ENCODE measurements at regions not wholly inside any gene's neighbourhood (a gene's known extent, or its start where the extent isn't known, plus 50 kb on each side); places are given as distances from the start of the nearest gene placed in this dataset.
A peak's percentile ranks its signal among the peaks of the same experiment; 100 is the strongest.
"Not testable (repeated sequence)": the region's sequence is repeated elsewhere in the genome, so short reads cannot be mapped to it uniquely, and the experiment has no call there.

- DNase-seq (ENCODE audit: low read depth) = no peak
Measured at GRCh38 chr10:5268743-5269142, 72.1 kb downstream of the AKR1C4 start.

GRCh38 chr10:5269791-5270190, 73.2 kb downstream of the AKR1C4 start:
- DNase-seq (ENCODE audit: low read depth) = no peak

GRCh38 chr10:5271526-5271925, 74.9 kb downstream of the AKR1C4 start:
- no peak for DNase-seq (ENCODE audit: low read depth)

- no peak for DNase-seq (ENCODE audit: low read depth)
Measured at GRCh38 chr10:5272065-5272803, 75.6 kb downstream of the AKR1C4 start.

- no peak for DNase-seq (ENCODE audit: low read depth)
Measured at GRCh38 chr10:5274795-5275194, 78.2 kb downstream of the AKR1C4 start.

GRCh38 chr10:5281356-5281755, 83.4 kb upstream of the UCN3 start:
- DNase-seq (ENCODE audit: low read depth) = no peak

GRCh38 chr10:5282137-5282536, 82.6 kb upstream of the UCN3 start:
- no peak for DNase-seq (ENCODE audit: low read depth)

- peak; percentile 46 for DNase-seq (ENCODE audit: low read depth)
Measured at GRCh38 chr10:5283305-5284158, 81.2 kb upstream of the UCN3 start.

GRCh38 chr10:5284311-5285057, 80.3 kb upstream of the UCN3 start:
- no peak for DNase-seq (ENCODE audit: low read depth)

- no peak for DNase-seq (ENCODE audit: low read depth)
Measured at GRCh38 chr10:5285186-5285585, 79.6 kb upstream of the UCN3 start.

GRCh38 chr10:5288359-5288758, 76.4 kb upstream of the UCN3 start:
- DNase-seq (ENCODE audit: low read depth) = no peak

- not testable (repeated sequence) for DNase-seq (ENCODE audit: low read depth)
Measured at GRCh38 chr10:5289228-5289627, 75.5 kb upstream of the UCN3 start.

GRCh38 chr10:5291501-5292195, 73.1 kb upstream of the UCN3 start:
- DNase-seq (ENCODE audit: low read depth) = peak; percentile 64

GRCh38 chr10:5292196-5292735, 72.5 kb upstream of the UCN3 start:
- DNase-seq (ENCODE audit: low read depth) = peak; percentile 5

- not testable (repeated sequence) for DNase-seq (ENCODE audit: low read depth)
Measured at GRCh38 chr10:5292970-5293369, 71.8 kb upstream of the UCN3 start.

- DNase-seq (ENCODE audit: low read depth) = peak; percentile 69
Measured at GRCh38 chr10:5293691-5294550, 70.8 kb upstream of the UCN3 start.

GRCh38 chr10:5297466-5297865, 67.3 kb upstream of the UCN3 start:
- peak; percentile 5 for DNase-seq (ENCODE audit: low read depth)

GRCh38 chr10:5297996-5298395, 66.8 kb upstream of the UCN3 start:
- DNase-seq (ENCODE audit: low read depth) = no peak

GRCh38 chr10:5299950-5300349, 64.8 kb upstream of the UCN3 start:
- DNase-seq (ENCODE audit: low read depth) = no peak

GRCh38 chr10:5303504-5303903, 61.3 kb upstream of the UCN3 start:
- no peak for DNase-seq (ENCODE audit: low read depth)

- no peak for DNase-seq (ENCODE audit: low read depth)
Measured at GRCh38 chr10:5305374-5305773, 59.4 kb upstream of the UCN3 start.

Data from activated T-helper 9 cell treated with anti-CD3 and anti-CD28 coated beads, Interleukin-2, amount 50 U/mL, for 16 hours (primary cell).